ENCODE measurements at regions not wholly inside any gene's neighbourhood (a gene's known extent, or its start where the extent isn't known, plus 50 kb on each side); places are given as distances from the start of the nearest gene placed in this dataset.

GRCh38 chr2:118223511-118223991 is 135.3 kb downstream of the INSIG2 start:
- SMC1A ChIA-PET (ENCODE audit: uncharacterized antibody, unreplicated experiment): interaction anchor here (0.7 to 3.0 kb wide), 7 partner anchors 14 to 1012 kb away, joined by 3 to 20 read pairs (median 3); no protein-coding TSS in a partner anchor
- 12% methylated on average over 25 of the region's 25 CpGs for WGBS (ENCODE audit: insufficient coverage, insufficient replicate concordance, low lambda C conversion rate, missing lambda C conversion rate)
- CTCF ChIA-PET: interaction anchor here (0.9 to 4.4 kb wide), 12 partner anchors 10 to 765 kb away, joined by 3 to 47 read pairs (median 4); no protein-coding TSS in a partner anchor
- ATAC-seq (peak; percentile 20), FAIRE-seq (no peak), DNase-seq (ENCODE audit: low read depth, low spot score) (no peak)
- Histone ChIP-seq H4K20me1 (ENCODE audit: control insufficient read depth, insufficient read depth) (no peaks in the 10 kb centered on the region), H3K27me3 (replicated peaks in 1 of 2; ENCODE audit: control insufficient read depth in 2 of 2, insufficient read depth in 2 of 2, low read length in 1 of 2) (no peaks in the 10 kb centered on the region), H2AFZ (ENCODE audit: control insufficient read depth, low read depth, low read length) (peak overlapping the region; percentile 90), H3K4me2 (ENCODE audit: control insufficient read depth, insufficient read depth) (peak overlapping the region; percentile 96), H3K9ac (ENCODE audit: control insufficient read depth, insufficient read depth, low read length) (peak overlapping the region; percentile 87), H3K79me2 (ENCODE audit: control insufficient read depth, insufficient read depth, low read length) (no peaks in the 10 kb centered on the region), H3K4me1 (ENCODE audit: control insufficient read depth, insufficient read depth, low read length) (peaks cover 18% of the 10 kb centered on the region), H3K27ac (ENCODE audit: control insufficient read depth, insufficient read depth) (peak overlapping the region; percentile 76), H3K4me3 (peak overlapping the region; percentile 71), H3K36me3 (ENCODE audit: control insufficient read depth in 2 of 2, insufficient read depth in 2 of 2, low read length in 1 of 2) (no peaks in the 10 kb centered on the region), H3K9me3 (replicated peaks; ENCODE audit: control insufficient read depth, insufficient read depth, low read length) (no peaks in the 10 kb centered on the region)
- in situ Hi-C loops (cut with MboI): loop anchor here (5.0 kb wide), 1 partner anchor 639 kb away; no protein-coding TSS in a partner anchor
- RAD21 ChIA-PET (ENCODE audit: unreplicated experiment): interaction anchor here (0.6 to 4.4 kb wide), 8 partner anchors 10 to 640 kb away, joined by 3 to 21 read pairs (median 3); no protein-coding TSS in a partner anchor
- POLR2A ChIA-PET: no interaction called here
- no TSS peak for BruUV-seq (replicated peaks)
- intact Hi-C loops (cut with micrococcal nuclease; ENCODE audit: unreplicated experiment): loop anchor here (5.0 kb wide), 2 partner anchors 149 to 176 kb away; no protein-coding TSS in a partner anchor
- TF ChIP-seq SMAD1 (IDR thresholded peaks at IDR 0.05; ENCODE audit: low read depth, partially characterized antibody): no peak
- TF ChIP-seq MTA3 (IDR thresholded peaks at IDR 0.05; ENCODE audit: borderline replicate concordance, low read length): no peak
- no peak for TF ChIP-seq CREB1 (IDR thresholded peaks at IDR 0.05; ENCODE audit: low read depth)
- TF ChIP-seq POLR2AphosphoS5 (IDR thresholded peaks at IDR 0.05; ENCODE audit: low read length): no peak
- TF ChIP-seq RELB (IDR thresholded peaks at IDR 0.05; ENCODE audit: low read depth): 0 out of 2 replicates have a peak, but pooled peaks have one; percentile 37
- TF ChIP-seq ZBTB40 (IDR thresholded peaks at IDR 0.05; ENCODE audit: borderline replicate concordance): no peak
- 0 out of 2 replicates have a peak, but pooled peaks have one; percentile 2 for TF ChIP-seq SPI1 (IDR thresholded peaks at IDR 0.05; ENCODE audit: borderline replicate concordance, insufficient read depth, low read depth, low read length)
- no peak for TF ChIP-seq MTA2 (IDR thresholded peaks at IDR 0.05; ENCODE audit: low read depth)
- no peak for TF ChIP-seq ZBTB4 (CRISPR knock-in tag; IDR thresholded peaks at IDR 0.05)
- TF ChIP-seq HDGF (IDR thresholded peaks at IDR 0.05): no peak
- no peak for TF ChIP-seq ATF7 (IDR thresholded peaks at IDR 0.05; ENCODE audit: low read depth)
- no peak for TF ChIP-seq HDAC2 (IDR thresholded peaks at IDR 0.05)
- no peak for TF ChIP-seq KDM1A (IDR thresholded peaks at IDR 0.05; ENCODE audit: borderline replicate concordance)
- TF ChIP-seq TAF1 (IDR thresholded peaks at IDR 0.05; ENCODE audit: borderline replicate concordance, low read depth, low read length): no peak
- no peak for TF ChIP-seq ESRRA (IDR thresholded peaks at IDR 0.05; ENCODE audit: low read length)
- TF ChIP-seq IKZF1 (conservative IDR thresholded peaks at IDR 0.05): 0 out of 2 replicates have a peak, but pooled peaks have one; percentile 17
- peak; percentile 23 to 32; a peak in 1 of 4 replicates for TF ChIP-seq IKZF2 (IDR thresholded peaks at IDR 0.05)

Measured in GM12878 (cell line).